Activated gamma-delta T cell treated with anti-CD3 and anti-CD28 coated beads, Interleukin-2, amount 50 U/mL, for 16 hours (primary cell): ENCODE measurements at regions not wholly inside any gene's neighbourhood (a gene's known extent, or its start where the extent isn't known, plus 50 kb on each side); places are given as distances from the start of the nearest gene placed in this dataset.
"Not testable (repeated sequence)": the region's sequence is repeated elsewhere in the genome, so short reads cannot be mapped to it uniquely, and the experiment has no call there.

Experiments
- DNase-seq: peaks from one replicate; pipeline ENCODE4 v3.0.0-alpha.2; 2020; ENCODE audit warnings: low read depth

DNA sequence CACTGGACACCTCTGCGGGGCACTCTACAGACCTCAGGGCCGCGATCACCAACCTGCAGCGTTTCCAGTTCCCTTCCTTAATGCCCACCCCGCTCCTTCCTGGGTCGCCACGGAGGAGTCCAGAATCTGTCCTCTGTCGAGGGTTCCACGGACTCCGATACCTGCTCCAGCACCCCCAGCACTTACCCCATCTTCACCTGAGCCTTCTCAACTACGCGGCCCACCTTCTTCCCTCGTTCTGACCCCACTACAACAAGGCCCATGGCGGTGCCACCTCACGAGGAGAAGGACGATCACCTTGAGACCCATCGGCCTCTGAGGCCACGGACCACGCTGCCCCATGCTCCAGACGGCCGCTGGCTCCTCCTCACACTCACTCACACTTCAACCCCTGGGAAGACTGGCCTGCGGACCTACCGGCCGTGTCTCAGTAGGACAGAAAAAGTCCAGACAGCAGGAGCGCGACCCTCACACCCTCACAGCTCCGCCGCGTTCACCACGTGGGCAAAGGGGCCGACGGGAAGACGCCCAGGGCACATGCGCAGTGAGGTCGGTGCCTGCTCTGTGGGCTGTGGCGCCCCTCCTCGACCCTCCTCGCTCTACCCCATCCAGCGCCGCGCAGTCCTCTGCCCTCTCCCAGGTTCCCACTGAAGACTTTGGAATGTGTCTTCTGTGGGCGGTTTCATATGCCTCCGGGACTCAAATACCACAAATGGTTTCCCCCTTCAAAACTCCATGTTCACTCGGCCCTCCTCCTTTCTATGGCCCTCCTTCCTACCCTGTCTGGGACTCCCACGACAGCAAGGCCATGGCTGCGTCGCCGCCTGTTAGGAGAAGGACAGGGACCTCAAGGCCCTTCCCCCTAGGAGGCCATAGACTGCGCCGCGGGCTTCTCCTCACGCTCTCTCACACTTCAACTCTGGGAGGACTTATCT is 193.9 kb upstream of the PHF14 start:
- DNase-seq: no peak

DNA sequence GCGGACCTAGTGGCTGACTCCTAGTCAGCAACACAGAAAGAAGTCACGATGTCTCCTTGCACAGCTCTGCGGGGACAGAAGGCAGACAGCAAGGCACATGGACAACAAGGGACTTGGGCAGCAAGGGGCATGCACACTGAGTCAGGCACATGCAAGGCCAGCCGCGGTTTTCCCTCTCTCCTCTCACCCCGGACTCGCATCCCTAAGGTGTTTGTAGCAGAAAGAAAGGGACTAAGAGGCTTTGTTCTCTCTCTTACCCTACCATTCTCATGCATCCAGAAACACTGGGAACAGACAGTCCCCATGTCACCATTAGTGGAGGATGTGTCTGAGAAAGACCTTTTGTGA is 193.3 kb upstream of the PHF14 start:
- DNase-seq: no peak

DNA sequence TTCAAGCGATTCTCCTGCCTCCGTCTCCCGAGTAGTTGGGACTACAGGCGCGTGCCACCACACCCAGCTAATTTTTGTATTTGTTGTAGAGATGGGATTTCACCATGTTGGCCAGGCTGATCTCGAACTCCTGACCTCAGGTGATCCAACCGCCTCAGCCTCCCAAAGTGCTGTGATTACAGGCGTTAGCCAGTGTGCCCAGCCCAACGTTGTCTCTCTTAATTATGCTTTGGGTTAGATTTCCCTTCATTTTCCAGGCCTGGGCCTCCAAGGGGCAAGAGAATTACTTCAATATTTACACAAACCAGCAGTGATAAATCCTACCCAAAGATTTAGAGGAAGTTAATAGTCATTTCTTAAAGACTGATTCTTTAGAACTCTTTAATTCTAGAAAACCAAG is 186.7 kb upstream of the PHF14 start:
- DNase-seq: not testable (repeated sequence)

DNA sequence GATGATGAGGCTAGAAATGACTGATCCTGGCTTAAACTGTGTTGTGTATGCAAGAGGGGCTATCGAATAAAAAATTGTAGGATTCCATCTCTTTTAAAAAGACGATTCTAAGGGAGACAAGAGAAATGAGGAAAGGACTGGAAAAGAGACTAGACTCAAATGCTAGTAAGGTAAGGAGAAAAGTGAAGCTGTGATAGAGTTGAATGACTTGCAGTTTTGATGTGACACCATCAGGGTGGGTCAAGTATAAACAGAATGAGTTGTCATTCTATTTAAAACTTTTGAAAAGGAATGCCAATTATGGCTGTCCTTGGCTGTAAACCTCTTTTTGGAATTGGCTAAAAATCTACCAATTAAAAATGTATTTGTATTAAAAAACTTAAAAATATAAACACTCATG is 184.5 kb upstream of the PHF14 start:
- no peak for DNase-seq

DNA sequence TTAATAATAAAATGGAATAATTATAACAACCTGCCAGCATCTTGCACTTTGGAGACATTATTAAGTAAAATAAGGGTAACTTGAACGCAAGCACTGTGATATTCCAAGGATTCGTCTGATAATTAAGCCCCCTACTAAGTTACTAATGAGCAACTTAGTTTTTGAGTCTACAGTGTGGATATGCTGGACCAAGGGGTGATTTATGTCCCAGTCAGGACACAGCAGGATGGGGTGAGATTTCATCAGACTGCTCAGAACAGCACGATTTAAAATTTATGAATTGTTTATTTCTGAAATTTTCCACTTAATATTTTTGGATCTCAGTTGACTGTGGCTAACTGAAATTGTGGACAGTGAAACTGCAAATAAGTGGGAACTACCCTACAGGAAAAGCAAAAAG is 182.8 kb upstream of the PHF14 start:
- DNase-seq: no peak

DNA sequence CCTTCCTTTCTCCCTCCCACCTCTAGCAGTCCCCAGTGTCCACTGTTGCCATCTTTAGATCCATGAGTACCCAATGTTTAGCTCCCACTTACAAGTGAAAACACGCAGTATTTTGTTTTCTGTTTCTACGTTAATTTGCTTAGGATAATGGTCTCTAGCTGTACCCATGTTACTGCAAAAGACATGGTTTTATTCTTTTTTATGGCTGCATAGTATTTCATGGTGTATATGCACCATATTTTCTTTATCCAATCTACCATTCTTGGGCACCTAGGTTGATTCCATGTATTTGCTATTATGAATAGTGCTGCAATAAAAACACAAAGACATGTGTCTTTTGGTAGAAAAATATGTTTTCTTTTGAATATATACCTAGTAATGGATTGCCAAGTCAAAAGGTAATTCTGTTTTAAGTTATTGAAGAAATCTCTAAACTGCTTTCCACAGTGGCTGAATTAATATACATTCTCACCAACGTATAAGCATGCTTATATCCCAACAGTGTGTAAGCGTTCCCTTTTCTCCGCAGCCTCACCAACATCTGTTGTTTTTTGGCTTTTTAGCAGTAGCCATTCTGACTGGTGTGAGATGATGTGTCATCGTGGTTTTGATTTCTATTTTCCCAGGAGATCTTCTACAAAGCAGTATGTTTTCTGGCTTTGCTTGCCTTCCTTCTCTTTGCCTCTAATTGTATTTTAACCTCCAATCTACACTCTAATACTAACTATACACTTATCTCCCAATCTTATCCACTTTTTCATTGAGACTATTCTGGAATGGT is 179.5 kb upstream of the PHF14 start:
- DNase-seq: no peak

DNA sequence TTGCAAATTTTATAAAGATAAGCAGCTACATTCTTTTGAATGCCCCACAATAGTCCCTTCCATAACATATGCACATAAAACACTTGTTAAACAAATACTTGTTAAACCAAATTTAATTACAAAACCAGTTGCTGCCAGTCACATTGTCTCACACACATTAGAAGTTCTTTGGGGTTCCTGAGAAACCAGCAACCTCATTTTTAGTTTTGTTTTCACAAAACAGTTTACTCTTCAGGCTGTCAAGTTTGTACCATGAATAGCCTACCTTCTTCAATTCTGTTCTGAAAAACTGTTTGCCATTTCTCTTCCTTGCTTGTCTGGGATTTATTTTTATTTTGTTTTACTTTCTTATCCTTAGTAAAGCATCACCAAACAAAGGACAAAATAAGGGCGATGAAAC is 176.5 kb upstream of the PHF14 start:
- no peak for DNase-seq

DNA sequence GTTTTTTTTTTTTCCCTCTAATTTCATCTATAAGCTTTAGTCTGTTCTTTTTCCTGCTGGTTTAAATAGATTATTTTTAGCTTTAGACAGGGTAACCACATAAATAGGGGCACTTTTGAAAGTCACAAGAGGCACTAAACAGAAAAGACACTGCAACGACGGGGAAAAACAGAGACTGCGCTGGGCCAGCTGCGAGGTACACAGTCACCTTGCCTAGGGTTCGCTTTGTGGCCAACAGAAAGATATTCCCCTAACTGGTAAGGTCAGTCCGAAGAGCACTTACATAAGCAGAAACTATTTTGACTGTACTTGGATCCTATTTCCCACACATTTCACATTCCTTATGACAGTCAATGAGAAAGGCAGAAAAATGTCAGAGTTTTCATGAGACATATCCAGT is 175.6 kb upstream of the PHF14 start:
- DNase-seq: no peak

DNA sequence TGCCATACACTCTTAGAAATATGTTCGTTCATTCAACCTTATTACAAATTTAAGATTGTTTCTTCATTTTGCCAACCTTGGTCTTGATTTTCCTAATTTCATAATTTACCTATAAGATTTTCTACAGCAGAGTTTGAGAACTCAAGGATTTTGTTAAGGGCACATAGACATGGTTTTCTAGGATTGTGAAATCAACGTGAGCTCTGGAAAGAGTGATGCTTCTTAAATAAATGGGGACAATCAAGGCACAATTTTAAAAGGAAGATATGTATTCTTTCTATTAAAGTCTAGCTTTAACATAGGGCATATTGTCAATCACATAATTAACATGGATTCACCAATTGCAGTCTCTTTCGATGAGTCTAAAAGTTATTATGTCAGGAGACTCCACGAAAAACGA is 174.2 kb upstream of the PHF14 start:
- no peak for DNase-seq

DNA sequence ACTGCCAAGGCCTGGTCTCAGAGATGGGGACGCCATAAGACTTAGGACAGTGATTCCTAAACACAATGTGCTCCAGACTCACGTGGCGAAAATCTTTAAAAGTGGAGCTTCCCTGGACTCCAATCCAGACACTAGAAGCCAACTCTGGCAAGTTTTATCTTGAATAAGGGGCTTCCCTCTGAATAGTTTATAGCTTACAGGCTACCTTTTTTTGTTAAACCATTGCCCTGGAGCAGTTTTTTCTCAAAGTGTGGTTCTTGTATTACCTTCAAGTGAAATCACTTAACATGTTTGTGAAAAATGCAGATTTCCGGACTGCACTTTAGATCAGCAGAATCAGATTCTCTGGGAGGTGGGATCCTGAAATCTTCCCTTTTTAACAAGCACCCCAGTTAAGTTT is 171.7 kb upstream of the PHF14 start:
- no peak for DNase-seq

DNA sequence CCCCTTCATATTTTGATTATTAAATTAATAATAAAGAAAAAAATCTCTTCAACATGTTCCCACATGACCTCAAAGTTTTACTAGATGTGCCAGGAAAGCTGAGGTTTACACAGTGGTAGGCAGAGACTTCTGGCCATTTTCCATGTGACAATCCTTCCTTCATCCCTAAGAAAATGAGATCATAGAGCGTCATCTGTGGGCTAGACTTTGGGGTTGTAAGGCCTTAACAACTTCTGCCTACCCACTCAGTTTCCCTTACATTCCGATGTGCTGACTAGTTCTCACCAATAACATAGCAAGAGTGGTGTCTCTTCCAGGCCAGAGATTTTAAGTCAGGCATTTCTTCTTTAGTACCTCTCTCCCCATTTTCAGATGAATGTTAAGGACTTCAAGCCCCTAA is 171.1 kb upstream of the PHF14 start:
- DNase-seq: no peak

DNA sequence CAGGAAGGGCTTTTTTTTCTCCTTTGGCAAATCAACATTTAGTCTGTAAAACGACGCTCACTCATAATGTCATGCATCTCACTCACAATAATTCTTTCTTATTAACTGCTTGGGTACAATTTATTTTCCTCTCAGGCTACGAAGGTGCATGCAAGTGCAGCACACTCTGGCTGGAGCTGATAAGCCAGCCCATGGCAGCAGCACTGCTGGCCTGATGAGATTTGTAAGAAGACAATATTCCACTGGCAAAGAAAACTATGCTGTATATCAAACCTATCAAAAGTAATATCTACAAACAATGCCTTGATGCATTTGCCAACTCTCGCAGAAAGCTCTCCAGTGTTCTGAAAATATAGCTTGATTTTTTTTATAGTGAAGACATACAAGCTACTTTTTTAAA is 170.0 kb upstream of the PHF14 start:
- no peak for DNase-seq

DNA sequence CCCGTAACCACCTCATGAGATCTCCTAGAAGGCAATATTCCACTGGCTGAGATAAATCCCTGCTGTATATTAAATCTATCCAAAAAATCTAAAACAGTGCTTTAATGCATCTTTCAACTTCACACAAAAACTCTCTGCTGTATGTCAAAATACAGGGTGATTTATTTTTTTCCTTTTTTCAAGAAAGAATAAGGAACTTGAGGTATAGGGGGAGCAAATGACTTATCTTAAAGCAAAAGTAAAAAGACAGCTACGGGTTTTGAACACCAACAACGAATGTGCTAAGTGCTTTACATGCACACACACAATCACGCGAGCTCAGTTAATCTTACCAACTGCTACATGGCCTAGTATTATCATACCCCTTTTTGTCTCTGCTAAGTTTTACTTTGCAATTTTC is 168.9 kb upstream of the PHF14 start:
- DNase-seq: no peak

DNA sequence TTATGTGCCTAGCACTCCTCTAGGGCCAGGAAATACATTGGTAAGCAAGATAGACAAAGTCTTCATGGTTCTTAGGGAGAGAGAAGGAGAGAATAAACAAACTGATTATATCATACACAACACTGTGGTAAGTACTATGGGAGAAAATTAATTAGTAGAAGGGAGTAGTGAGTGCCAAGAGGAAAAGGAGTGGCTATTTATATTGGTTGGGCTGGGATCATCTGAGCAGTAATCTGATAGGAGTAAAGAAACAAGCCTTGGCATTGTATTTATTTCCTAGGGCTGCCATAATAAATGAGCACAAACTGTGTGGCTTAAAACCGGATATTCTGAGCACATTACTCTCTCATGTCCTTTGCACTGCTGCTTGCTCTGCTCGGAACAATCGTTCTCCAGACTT is 158.1 kb upstream of the PHF14 start:
- no peak for DNase-seq

DNA sequence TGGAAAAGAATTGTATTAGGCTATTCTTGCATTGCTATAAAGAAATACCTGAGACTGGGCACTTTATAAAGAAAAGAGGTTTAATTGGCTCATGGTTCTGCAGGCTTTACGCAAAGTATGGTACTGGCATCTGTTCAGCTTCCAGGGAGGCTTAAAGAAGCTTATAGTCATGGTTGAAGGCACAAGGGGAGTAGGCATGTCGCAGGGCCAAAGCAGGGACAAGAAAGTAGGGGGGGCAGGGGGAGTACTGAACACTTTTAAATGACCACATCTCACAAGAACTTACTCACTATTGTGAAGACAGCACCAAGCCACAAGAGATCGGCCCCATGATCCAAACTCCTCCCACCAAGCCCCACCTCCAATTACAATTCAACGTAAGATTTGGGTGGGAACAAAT is 152.5 kb upstream of the PHF14 start:
- no peak for DNase-seq

DNA sequence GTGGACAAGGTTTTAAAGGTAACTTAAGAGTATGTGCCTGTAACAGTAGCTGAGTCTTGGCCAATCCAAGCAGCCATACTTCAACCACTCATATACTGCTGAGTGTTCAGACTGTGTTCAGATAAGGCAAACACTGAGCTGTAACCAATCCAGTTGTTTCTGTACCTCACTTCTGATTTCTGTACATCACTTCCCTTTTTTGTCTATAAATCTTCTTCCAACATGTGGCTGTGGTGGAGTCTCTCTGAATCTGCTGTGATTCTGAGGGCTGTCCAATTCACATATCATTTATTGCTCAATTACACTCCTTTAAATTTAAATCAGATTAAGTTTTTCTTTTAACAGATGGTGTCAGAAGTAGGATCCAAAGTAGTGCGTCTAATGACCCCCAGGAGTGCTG is 149.5 kb upstream of the PHF14 start:
- no peak for DNase-seq

DNA sequence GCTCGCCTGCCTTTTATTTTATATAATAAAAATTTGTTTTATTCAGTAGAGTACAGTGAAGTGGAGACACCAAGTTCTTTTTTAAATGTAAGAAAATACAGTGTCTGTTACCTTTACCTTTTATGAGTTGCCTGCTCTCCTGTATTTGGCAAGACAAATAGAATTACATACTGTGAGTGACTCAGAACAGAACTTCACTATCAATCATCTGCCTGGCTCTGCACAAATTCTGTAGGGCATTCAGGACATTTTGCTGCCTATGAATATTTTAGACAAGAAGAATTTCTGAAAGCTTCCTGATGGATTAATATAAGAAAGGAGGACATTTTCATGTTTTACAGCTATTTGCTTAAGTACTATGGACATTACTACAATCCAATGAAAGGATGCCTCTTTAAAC is 135.4 kb upstream of the PHF14 start:
- no peak for DNase-seq

DNA sequence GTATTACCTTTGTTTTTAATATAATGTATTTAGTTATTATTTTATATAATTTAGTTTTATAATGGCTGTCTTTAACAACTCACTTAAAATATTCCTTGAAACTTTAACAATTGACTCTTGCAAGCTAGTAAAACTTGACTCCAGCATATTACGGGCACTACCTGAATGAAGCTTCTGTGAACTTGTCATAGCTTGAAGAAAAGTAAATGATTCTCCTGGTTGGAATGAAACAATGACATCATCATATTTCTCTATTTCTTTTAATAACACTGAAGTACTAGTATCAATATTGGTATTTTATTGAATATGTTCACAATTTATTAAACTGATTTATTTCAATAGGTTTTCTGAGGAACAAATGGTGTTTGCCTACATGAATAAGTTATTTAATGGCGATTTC is 128.4 kb upstream of the PHF14 start:
- no peak for DNase-seq

DNA sequence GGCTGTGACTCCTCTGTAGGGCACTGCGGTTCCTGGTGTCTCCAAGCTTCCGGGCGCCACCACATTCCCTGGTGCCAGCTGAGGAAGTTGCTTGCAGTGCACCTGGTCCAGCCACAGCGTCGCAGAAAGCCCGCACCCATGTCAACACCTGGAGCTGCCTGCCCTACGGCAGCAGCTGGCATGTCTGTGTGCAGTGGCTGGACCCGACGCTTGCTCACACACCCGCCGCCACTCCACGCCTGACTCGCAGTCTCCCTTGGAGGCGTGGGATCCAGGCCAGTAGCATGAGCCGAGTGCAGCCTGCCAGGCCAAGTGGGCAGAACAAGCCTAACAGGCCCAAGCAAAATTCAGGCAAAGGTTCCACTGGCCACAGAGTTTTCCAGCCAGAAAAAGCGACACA is 118.1 kb upstream of the PHF14 start:
- DNase-seq: no peak

DNA sequence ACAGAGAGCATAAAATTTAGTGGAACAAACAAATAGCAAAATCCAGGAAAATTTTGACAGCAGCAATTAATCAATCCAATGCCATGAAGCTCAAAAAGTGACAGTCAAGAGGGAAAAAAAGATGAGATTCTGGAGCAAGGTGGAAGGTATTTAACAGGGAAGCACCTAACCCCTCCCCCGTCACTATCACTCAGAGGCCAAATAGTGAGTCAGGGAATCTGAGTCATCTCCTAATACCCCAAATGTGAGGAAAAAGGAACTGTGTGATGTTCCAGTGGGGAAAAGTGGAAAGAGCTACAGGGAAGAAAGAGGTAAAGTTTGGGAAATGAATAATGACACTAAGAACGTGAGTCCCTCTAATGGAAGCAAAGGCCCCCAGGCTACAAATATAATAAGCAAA is 113.2 kb upstream of the PHF14 start:
- no peak for DNase-seq

DNA sequence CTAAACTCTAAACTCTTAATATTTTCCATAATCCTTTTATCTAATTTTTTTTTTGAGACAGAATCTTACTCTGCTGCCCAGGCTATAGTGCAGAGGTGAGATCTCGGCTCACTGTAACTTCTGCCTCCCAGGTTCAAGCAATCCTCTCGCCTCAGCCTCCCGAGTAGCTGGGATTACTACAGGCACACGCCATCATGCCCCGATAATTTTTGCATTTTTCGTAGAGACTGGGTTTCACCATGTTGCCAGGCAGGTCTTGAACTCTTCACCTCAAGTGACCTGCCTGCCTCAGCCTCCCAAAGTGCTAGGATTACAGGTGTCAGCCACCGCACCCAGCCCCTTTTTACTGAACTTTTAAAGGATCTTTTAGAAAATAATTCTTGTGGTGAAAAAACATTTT is 110.2 kb upstream of the PHF14 start:
- no peak for DNase-seq

DNA sequence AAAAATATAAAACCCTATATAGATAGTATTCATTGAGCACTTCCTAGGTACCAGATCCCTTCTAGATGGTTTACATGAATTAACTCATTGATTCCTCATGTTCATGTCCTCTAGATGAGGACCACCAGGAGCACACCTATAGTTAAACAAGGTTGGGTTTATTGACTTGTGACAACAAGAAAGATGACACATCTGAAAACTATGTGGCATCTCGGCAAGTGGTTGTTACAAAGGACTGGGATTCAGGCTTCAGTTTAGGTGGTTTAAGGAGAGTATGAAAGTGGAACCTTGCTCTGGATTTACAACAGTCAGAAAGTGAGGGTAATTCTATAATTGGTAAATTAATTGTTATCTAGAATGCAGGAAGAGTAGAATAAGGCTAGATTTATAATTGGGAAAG is 99.0 kb upstream of the PHF14 start:
- DNase-seq: no peak

DNA sequence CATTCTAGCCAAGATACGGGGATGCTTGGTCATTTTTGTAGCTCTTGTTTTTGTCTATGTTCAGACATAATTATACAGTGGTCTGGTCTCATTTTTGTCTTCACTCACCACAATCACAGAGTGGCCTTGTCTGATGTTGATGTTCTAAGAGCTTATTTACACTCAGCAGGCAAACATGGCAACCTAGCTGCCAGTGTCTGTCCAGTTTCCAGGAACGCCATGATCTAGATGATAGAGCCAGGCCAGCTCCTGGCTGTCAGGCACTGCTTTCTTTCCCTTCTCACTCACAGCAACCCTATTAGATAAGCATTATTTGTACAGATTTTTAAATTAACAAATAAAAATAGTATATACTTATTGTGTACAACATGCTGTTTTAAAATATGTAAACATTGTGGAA is 98.6 kb upstream of the PHF14 start:
- DNase-seq: no peak

DNA sequence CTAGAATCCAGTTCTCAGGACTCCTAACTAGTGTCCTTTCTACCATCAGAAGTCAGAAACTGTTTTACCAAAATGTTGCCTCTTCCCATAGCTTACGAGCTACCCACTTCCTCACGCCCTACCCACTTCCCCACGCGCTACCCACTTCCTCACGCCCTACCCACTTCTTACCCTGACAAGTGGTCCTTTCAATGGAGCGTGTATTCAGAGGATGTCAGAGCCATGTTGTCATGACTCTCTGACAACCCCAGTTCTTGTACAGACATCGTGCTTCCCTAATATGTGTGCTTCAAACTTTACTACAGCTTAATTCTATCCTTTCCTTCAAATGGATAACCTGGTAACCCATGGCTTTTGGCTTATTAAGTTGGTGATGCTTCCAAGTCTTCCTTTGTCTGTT is 84.8 kb upstream of the PHF14 start:
- no peak for DNase-seq
